HG02610 (cell line): ENCODE measurements at regions not wholly inside any gene's neighbourhood (a gene's known extent, or its start where the extent isn't known, plus 50 kb on each side); places are given as distances from the start of the nearest gene placed in this dataset.
"Not testable (repeated sequence)": the region's sequence is repeated elsewhere in the genome, so short reads cannot be mapped to it uniquely, and the experiment has no call there.

Source experiments
- ATAC-seq: cut with Tn5 transposase; IDR thresholded peaks from one replicate; pipeline ENCODE4 v1.9.1; 2021; ENCODE audit warnings: mild to moderate bottlenecking, moderate library complexity; ENCODE audit not compliant: unreplicated experiment

DNA sequence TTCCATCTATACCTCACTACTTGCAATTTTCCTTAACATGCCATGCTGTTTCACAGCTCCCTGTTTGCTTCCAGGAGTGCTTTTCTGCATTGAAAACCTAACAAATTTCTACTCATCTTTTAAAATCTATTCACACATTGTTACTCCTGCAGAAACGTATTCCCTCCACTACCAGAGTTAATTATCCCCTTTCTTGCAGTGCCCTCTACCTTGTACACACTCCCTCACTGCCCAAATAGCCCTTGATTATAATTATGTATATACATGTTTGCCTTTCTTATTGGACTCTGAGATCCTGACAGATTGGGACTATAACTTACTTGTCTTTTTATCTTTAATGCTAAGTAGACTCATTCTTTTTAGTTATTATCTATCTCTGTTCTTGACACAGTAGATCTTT lies 325.0 kb downstream of the OXSM start:
- no peak for ATAC-seq

DNA sequence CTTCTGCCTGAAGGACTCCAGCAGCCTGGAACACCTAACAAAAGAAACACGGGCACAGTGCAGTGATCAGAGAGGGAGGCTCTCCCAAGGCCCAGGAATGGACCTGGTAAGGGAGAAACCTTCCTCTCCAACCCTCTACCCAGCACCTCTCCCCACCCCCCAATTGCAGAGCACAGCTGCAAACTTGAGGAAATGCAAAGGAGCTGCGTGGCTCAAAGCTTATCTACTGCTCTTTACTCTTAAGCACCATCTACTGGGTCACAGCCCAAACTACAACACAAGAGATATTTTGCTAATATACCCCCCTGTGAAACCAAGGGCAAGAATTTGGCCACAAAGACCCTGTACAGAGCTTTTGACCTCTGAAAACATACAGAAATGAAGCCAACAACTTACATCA lies 328.3 kb downstream of the OXSM start:
- ATAC-seq: peak; percentile 66

DNA sequence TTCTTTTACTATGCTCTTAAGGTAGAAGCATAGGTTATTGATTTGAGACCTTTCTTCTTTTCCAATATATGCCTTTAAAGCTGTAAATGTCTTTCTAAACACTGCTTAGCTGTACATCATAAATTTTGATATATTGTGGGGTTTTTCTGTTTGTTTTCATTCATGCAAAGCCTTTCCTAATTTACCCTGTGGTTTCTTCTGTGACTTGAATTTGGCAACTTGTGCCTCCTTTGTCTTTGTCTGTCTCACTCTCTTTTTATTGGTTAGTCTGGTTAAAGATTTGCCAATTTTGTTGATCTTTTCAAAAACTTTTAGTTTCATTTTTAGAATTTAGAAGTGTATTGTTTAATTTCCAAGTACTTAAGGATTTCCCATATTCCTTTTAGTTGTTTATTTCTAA lies 343.1 kb downstream of the OXSM start:
- ATAC-seq: no peak

DNA sequence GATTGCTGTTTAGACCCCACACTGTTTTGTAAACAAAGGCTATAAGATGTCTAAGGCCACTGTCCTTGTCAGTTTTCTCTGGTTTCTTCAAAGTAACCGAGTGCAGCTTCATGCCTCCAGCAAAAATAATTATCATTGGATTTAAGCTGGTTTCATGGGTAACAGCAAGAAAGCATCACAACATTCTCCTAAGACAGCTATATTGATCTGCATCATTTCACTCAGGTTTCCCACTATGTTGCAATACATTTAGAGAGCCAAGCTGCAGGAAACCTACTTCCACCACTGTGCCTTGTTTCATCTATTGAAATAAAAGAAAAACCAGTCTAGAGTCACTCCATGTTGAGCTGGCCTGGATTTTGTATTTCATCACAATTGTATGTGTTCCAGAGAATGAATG lies 351.4 kb downstream of the OXSM start:
- ATAC-seq: no peak

DNA sequence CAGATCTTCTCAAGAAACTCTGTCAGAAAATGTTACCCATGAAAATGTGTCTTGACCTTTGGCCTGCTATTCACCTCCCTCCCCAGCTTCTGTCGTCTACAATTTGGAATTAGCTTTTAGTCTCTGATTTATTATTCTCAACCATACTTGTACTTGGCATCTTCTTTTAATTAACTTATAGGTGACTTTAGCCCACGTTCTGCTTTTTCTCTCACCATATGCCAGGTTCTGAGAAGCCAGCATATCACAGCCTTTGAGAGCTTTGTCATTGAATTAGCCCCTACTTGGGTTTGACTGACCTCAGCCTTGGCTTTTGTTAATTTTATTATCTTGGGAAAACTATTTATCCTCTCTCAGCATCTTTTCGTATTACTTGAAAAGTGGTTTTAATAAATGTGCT lies 355.9 kb downstream of the OXSM start:
- ATAC-seq: no peak

DNA sequence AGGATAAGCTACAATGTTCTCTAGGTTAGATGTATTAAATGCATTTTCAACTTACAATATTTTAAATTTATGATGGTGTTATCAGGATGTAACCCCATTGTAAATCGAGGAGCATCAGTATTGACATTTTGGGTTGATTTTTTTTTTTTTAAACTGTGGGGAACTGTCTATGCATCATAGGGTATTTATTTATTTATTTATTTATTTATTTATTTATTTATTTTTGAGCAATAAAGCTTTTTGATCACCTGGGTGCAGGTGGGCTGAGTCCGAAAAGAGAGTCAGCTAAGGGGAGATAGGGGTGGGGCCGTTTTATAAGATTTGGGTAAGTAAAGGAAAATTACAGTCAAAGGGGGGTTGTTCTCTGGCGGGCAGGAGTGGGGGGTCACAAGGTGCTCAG lies 367.5 kb downstream of the OXSM start:
- ATAC-seq: not testable (repeated sequence)

DNA sequence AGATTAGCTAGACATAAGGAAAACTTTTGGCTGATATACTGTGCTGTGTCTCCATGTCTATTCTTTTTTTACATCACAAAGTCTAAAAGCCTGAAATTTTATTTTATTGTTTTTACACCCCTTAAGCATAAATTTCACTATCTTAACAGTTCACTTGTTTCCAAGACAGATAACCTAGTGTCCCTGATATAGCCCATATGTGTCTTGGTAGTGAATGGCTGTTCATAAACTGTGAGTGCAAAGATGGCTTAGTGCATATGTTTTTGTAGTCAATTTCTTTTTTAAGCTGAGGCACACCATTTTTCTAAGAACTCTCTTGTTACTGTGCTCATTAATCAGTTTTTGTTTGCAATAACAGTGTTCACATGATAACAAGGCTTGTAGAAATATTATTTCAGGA lies 381.1 kb downstream of the OXSM start:
- ATAC-seq: no peak

DNA sequence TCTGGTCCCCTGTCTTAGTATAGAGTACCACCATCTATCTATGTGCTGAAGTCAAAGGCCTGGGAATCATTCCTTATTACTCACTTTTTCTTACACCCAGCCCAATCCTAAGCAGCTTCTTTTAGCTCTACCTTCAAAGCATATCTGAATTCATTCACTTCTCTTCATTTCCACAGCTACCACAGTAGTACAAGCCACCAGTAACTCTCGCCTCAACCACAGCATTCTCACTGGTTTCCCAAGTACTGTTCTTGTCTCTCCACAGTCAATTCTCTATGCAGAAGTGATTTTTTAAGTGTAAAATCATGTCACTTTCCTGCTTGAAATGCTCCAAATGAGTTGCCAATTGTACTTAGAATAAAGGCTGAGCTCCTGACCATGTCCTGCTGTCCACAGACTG lies 401.7 kb downstream of the OXSM start:
- ATAC-seq: no peak

DNA sequence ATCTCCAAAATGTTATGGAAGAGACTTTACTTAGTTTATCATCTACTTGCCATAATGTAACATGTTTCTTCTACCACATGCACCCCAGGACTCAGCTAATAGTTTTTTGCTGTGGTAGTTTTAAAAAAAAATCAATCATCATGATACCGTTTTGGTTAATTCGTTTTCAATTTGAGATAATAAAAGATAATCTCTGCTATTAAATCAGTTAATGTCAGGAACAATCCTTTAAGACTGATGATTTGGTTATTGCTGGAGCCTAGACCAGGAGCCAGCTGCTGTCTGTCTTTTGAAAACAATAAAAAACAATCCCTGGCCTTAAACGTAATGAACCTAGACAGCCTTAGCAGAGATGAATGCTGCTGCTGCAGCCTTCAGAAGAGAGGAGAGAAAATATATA lies 403.7 kb downstream of the OXSM start:
- no peak for ATAC-seq

DNA sequence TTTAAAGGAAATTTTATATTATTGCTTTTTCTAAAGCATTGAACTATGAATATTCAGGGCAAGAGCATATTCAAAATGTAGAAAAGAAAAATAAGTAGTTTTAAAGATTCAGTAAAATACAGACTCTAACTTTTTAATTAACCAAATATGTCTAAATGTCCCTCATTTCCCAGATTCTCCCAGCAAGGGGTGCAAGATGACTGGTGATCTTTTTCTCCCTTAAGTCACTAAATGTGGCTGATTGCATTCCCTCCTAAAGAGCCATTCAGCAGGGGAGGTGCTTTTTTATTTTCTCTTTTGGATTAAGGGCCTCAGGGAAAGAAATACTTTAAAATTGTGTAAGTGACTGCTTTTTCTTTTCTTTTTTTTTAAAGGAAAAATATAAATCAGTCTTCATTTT lies 406.9 kb downstream of the OXSM start:
- no peak for ATAC-seq

DNA sequence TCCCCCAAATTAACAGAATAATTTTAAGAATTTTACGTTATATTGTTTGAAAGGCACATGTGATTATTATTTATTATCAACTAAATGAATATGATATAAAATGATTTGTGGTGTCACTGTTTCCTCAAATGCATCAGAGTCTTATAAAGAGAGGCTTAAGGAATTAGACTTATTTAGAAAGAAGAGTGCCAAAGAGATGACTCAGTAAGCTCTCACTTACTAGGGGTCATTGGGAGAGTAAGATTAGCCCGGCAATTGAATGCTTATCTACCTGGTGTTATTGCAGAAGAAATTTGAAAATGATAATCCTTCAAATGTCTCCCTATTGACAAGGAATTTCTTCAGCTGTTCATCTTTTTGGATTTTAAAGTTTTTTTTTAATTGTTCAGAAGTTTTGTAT lies 408.7 kb downstream of the OXSM start:
- ATAC-seq: no peak

DNA sequence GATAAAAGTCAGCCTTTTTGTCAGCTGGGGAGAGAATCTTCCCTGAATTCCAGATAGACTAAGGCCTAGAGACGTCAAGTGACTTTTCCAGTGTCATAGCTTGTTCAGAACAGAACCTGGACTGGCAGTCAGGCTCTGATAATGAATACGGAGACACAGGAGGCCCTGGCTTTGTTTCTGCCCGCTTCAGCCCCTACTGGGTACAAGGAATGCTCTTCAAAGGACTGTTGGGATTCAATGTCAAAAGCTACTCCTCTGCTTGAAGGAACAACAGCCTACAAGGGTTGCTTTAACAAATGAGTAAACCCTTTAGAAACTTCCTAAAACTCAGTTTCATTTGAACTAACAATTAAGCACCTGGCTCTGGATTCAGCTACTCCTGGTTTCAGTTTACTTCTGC lies 412.3 kb downstream of the OXSM start:
- ATAC-seq: no peak

DNA sequence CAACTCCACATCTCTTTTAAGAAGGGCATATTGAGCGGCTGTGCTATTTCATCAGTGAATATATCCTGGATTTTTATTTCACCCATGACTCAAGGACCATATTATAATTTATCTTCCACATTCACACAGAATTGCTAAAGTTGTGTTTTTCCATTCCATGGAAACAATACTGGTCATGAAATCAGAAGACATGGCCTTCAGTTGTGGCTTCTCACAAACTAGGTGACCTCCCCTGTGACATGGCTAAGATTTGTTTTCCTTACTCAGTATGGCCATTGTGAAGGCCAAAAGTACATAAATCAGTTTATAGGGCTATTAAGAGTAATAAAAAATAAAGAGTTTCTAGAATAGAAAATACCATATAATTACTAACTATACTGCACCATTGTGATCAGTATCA lies 415.6 kb downstream of the OXSM start:
- ATAC-seq: no peak

DNA sequence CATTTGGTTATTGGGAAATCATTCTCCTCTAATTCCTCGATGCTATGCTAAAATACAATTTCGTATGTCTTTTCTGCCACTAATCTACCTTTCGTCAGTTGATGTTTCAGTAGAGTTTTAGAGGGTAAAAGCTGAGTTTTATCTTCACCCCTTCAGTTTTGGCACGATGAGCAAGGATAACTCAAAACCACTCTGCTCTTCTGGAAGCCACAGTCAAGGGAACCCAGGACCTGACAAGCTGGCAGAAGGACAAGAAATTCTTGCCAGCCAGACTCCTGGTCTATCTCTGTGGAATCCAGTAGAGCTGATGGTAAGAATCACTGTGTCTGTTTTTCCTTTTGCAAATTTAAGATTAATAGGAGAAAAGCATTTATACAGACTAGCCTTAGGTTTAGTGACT lies 414.4 kb upstream of the LRRC3B start:
- ATAC-seq: no peak

DNA sequence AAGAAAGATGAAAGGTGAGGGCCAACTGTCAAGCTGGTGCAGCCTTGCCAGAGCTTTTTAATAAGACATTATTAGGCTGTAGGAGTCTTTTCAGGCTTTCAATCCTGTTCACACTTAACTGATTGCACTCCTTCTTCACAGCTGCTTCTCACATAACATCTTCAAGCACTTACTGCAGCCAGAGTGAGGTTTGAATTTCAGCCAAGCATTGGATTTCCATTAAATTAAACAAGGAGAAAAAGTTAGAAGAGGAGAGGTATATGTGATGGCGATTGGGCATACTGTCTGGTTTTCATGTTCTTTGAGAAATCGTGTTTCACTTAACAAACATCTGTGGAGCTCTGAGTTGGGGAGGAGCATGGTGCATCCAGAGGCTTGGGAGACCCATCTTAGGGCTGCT lies 392.8 kb upstream of the LRRC3B start:
- no peak for ATAC-seq

DNA sequence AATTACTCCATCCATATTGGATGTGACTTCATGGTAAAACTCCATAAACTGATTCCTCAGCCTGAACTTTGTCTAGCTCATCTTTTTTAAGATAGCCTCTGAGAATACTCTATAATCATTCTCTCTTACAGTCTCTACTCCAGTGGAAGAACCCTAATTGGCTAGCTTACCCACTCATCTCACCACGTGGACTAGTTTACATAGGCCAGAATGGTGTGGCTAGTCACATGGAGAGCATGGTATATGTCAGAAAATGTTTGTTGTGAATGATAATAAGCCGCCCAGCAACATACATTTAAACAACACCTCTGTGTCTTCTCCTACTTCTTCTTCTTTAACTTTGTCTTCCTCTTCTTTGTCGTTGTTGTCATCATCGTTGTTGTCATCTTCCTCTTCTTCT lies 389.2 kb upstream of the LRRC3B start:
- no peak for ATAC-seq

DNA sequence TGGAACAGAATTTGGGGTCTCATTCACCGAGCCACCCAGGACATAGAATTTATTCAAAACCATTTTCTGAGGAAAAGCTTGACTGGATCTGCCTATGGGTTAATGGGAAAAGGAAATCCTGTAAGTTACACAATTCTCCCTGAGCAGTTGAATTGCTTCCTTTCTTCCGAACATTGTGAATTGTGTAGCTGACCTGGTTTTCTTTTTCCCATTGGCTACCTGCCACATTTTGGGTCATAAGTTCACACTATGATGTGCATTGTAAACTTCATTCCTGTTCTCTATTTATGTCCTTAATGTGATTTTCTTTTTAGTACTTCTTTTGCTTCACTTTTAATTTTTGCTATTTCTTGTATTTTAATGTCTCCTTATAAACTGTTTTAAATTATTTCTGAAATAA lies 386.0 kb upstream of the LRRC3B start:
- ATAC-seq: no peak

DNA sequence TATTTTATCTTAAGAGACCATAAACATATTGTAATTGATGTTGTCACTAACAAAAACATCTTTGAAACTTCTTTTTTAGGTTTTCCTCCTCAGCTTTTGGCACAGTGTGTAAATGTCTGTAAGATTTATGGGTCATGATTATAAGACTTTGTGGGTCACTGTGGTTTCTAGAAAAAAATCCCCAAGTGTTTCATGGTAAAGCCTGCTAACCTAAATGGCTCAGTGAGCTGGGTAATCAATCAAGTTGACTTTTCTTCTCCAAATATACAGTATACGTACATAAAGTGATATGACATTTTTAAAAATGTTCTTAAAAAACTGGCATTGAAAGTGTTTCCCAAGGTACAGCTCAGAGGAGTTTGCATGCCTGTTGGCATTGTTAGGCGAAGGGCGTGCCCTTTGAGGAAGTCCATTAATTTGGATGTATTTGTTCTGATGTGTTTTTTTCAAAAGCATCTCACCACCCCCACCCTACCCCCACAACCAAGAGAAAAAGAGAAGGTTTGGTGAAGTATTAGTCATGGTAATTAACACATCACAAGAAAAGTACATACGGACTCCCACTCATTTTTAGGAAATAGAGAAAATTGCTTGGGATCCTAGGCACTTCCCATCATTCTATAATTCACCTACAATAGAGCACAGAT lies 385.4 kb upstream of the LRRC3B start:
- no peak for ATAC-seq

DNA sequence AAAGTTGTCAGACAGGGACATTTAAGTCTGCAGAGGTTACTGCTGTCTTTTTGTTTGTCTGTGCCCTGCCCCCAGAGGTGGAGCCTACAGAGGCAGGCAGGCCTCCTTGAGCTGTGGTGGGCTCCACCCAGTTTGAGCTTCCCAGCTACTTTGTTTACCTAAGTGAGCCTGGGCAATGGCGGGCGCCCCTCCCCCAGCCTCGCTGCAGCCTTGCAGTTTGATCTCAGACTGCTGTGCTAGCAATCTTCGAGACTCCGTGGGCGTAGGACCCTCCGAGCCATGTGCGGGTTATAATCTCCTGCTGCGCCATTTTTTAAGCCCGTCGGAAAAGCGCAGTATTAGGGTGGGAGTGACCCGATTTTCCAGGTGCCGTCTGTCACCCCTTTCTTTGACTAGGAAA lies 378.0 kb upstream of the LRRC3B start:
- not testable (repeated sequence) for ATAC-seq

DNA sequence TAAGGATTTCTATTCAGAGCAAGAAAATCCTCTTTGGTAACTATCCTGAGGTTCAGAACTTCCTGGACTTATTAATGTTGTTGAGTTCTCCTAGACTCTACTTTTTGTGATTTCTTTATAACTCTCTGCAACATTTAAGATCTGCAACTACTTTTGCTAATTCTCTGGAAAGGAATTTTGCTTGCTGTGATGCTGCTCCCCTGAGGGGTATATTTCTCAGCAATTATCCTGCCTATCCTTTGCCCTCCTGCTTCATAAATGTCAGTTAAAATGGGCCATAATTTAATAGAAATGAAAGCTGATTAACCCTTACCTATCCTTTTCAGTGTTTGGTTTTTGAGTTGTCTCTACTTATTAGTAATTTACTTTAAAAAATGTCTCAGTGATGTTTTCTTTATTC lies 377.3 kb upstream of the LRRC3B start:
- no peak for ATAC-seq

DNA sequence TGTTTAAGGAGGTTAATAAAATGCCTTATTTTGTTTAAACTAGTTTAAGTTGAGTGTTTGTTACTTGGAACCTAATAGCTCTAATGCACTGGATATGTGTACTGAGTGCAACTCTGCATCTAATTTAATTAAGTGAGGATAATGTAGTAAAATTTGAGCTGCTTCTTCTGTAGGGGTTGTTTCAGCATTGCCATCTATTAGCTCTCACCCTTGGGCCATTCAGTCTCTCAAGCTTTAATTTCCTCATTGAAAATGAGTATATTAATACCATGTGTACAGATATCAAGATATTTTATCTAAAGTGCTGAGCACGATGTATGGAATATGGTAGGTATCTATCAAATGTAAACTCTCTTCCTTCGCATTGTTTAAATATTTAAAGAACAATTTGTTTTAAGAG lies 375.7 kb upstream of the LRRC3B start:
- ATAC-seq: no peak

DNA sequence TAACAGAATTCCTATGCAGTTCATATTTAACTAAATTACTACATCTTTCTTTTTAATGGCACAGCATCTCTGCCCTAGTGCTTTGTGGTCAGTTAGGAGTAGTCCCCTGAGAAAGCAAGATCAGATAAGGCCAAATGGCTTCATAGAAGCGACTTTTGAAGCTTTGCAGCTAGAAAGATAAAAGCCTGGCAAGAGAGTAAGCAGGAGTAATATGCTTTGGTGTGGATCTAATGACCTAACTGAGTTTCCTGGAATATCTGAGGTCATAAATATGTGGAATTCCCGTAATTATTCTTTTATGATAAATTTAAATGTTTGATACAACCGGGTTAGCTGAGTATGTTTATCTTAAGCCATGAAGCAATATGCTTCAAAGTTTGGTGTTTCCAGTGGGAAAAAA lies 374.9 kb upstream of the LRRC3B start:
- no peak for ATAC-seq

DNA sequence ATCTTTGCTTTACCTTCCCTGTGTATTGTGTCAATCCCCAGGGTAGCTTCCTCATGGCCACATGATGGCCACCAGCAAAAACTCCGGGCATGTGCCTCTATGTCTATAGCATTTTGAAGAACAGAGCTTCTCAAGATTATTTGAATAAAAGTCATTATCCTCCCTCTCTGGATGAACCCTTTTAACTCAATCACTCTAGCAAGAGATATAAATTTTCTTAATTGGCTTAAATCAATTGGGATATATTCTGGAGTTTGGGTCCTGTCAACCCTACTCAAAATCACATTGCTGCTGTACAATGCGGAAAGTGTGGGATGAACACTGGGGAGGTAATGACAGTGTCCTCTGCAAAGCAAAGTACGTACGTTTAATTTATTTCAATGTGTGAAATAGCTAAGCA lies 370.6 kb upstream of the LRRC3B start:
- no peak for ATAC-seq

DNA sequence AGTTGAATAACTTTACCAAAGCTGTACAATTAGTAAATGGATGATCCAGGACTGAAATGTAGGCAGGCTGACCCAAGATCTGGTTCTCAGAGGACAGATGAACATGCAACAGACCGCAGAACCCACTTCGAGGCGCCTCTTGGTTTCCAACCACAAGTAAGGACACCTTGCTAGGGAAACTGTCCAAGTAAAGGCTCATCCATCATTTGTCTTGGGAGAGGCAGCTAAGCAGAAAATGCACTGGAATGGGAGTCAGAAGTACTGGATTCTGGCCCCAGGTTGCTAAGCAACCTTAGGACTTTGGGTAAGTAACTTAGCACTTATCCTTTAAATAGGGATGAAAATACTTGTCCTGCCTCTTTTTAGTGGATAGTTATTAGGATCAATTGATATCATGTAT lies 366.3 kb upstream of the LRRC3B start:
- no peak for ATAC-seq
